SK-N-SH treated with all-trans-retinoic acid at 6 μM for 48 hours (cell line): ENCODE measurements at regions not wholly inside any gene's neighbourhood (a gene's known extent, or its start where the extent isn't known, plus 50 kb on each side); places are given as distances from the start of the nearest gene placed in this dataset.

Experiments used
- ATAC-seq: fragments of 200-7000 bp; cut with Tn5 transposase; 3 replicates; pipeline ENCODE4 v1.9.1; 2020; ENCODE audit warnings: mild to moderate bottlenecking, moderate library complexity
- ARNTL ChIP-seq: fragments of 450-650 bp; formaldehyde crosslinking; IDR thresholded peaks from 2 replicates; pipeline ENCODE4 v1.5.0; 2020; ENCODE audit warnings: low read depth, mild to moderate bottlenecking, moderate library complexity, borderline replicate concordance
- BACH2 ChIP-seq: fragments of 250-450 bp; sonication (Bioruptor Pico); IDR thresholded peaks from 2 replicates; pipeline ENCODE4 v1.9.0; 2021; ENCODE audit warnings: mild to moderate bottlenecking, borderline replicate concordance
- CREB5 ChIP-seq: fragments of 250-450 bp; sonication (Bioruptor Pico); IDR thresholded peaks from 2 replicates; pipeline ENCODE4 v1.5.1; 2020; ENCODE audit warnings: low read depth, mild to moderate bottlenecking, moderate library complexity
- CSDC2 ChIP-seq: fragments of 250-450 bp; sonication (Bioruptor Pico); IDR thresholded peaks from 2 replicates; pipeline ENCODE4 v1.5.0; 2020; ENCODE audit warnings: mild to moderate bottlenecking, moderate library complexity
- CSRNP3 ChIP-seq: fragments of 250-450 bp; sonication (Bioruptor Pico); IDR thresholded peaks from 2 replicates; pipeline ENCODE4 v1.5.1; 2021; ENCODE audit warnings: mild to moderate bottlenecking, moderate library complexity
- ESRRG ChIP-seq: fragments of 250-450 bp; sonication (Bioruptor Pico); IDR thresholded peaks from 2 replicates; pipeline ENCODE4 v1.6.1; 2021; ENCODE audit warnings: mild to moderate bottlenecking
- GLIS3 ChIP-seq: fragments of 250-450 bp; sonication (Bioruptor Pico); IDR thresholded peaks from 2 replicates; pipeline ENCODE4 v1.5.0; 2020; ENCODE audit warnings: mild to moderate bottlenecking, moderate library complexity
- ISL1 ChIP-seq: fragments of 250-450 bp; sonication (Bioruptor Pico); IDR thresholded peaks from 2 replicates; pipeline ENCODE4 v2.1.2; 2022; ENCODE audit warnings: mild to moderate bottlenecking, moderate library complexity
- OSR1 ChIP-seq: fragments of 250-450 bp; sonication (Bioruptor Pico); IDR thresholded peaks from 2 replicates; pipeline ENCODE4 v1.8.0; 2022; ENCODE audit warnings: moderate library complexity, mild to moderate bottlenecking, inconsistent platforms
- PATZ1 ChIP-seq: fragments of 250-450 bp; sonication (Bioruptor Pico); IDR thresholded peaks from 2 replicates; pipeline ENCODE4 v1.8.0; 2020; ENCODE audit warnings: mild to moderate bottlenecking, moderate library complexity, borderline replicate concordance
- POU6F1 ChIP-seq: fragments of 250-450 bp; sonication (Bioruptor Pico); IDR thresholded peaks from 2 replicates; pipeline ENCODE4 v1.8.0; 2021; ENCODE audit warnings: low read depth, mild to moderate bottlenecking, moderate library complexity, borderline replicate concordance
- PPARA ChIP-seq: fragments of 250-450 bp; sonication (Bioruptor Pico); IDR thresholded peaks from 2 replicates; pipeline ENCODE4 v1.5.0; 2020; ENCODE audit warnings: mild to moderate bottlenecking, borderline replicate concordance
- RARB ChIP-seq: fragments of 250-450 bp; sonication (Bioruptor Pico); IDR thresholded peaks from 2 replicates; pipeline ENCODE4 v1.8.0; 2021; ENCODE audit warnings: mild to moderate bottlenecking, moderate library complexity
- SNAI2 ChIP-seq: fragments of 250-450 bp; sonication (Bioruptor Pico); IDR thresholded peaks from 2 replicates; pipeline ENCODE4 v1.5.0; 2020; ENCODE audit warnings: mild to moderate bottlenecking, moderate library complexity
- TCF4 ChIP-seq: fragments of 250-450 bp; sonication (Bioruptor Pico); IDR thresholded peaks from 2 replicates; pipeline ENCODE4 v1.8.0; 2021; ENCODE audit warnings: mild to moderate bottlenecking, moderate library complexity, borderline replicate concordance
- TOX ChIP-seq: fragments of 250-450 bp; sonication (Bioruptor Pico); IDR thresholded peaks from 2 replicates; pipeline ENCODE4 v1.8.0; 2021; ENCODE audit warnings: mild to moderate bottlenecking, moderate library complexity, borderline replicate concordance
- TSHZ2 ChIP-seq: fragments of 250-450 bp; sonication (Bioruptor Pico); IDR thresholded peaks from 2 replicates; pipeline ENCODE4 v1.5.0; 2020; ENCODE audit warnings: mild to moderate bottlenecking, moderate library complexity
- ZC3H10 ChIP-seq: fragments of 250-450 bp; sonication (Bioruptor Pico); IDR thresholded peaks from 2 replicates; pipeline ENCODE4 v1.5.1; 2021; ENCODE audit warnings: mild to moderate bottlenecking, moderate library complexity
- ZFP3 ChIP-seq: fragments of 250-450 bp; sonication (Bioruptor Pico); IDR thresholded peaks from 2 replicates; pipeline ENCODE4 v1.5.0; 2020; ENCODE audit warnings: mild to moderate bottlenecking, moderate library complexity
- ZFP30 ChIP-seq: fragments of 450-650 bp; formaldehyde crosslinking; IDR thresholded peaks from 2 replicates; pipeline ENCODE4 v1.5.0; 2022; ENCODE audit warnings: mild to moderate bottlenecking, moderate library complexity
- ZNF565 ChIP-seq: fragments of 450-650 bp; formaldehyde crosslinking; conservative IDR thresholded peaks from 2 replicates; pipeline ENCODE4 v1.5.0; 2020; ENCODE audit warnings: low read depth, mild to moderate bottlenecking, moderate library complexity
- ZNF70 ChIP-seq: fragments of 450-650 bp; formaldehyde crosslinking; IDR thresholded peaks from 2 replicates; pipeline ENCODE4 v1.5.0; 2020; ENCODE audit warnings: mild to moderate bottlenecking, moderate library complexity
- ZNF8 ChIP-seq: fragments of 450-650 bp; formaldehyde crosslinking; IDR thresholded peaks from 2 replicates; pipeline ENCODE4 v1.5.0; 2020; ENCODE audit warnings: mild to moderate bottlenecking, moderate library complexity

GRCh38 chr1:209223791-209224190 lies 359.7 kb upstream of the CAMK1G start:
- no peak for ATAC-seq
- TF ChIP-seq CSDC2 (CRISPR knock-in tag) (no peak), CSRNP3 (CRISPR knock-in tag) (no peak), ESRRG (CRISPR knock-in tag) (no peak), PPARA (CRISPR knock-in tag) (no peak), ZNF8 (CRISPR knock-in tag) (no peak), ISL1 (CRISPR knock-in tag) (no peak), ZNF565 (no peak), BACH2 (no peak), TSHZ2 (no peak), TOX (CRISPR knock-in tag) (no peak), RARB (CRISPR knock-in tag) (no peak), TCF4 (CRISPR knock-in tag) (no peak), SNAI2 (no peak), OSR1 (CRISPR knock-in tag) (no peak), ZNF70 (no peak), ZFP30 (no peak), CREB5 (no peak), PATZ1 (CRISPR knock-in tag) (no peak), ZFP3 (CRISPR knock-in tag) (no peak)

- TF ChIP-seq TCF4 (CRISPR knock-in tag) (no peak), ZC3H10 (no peak), CREB5 (no peak), RARB (CRISPR knock-in tag) (no peak), TSHZ2 (no peak), ZNF70 (no peak), POU6F1 (no peak), TOX (CRISPR knock-in tag) (no peak), CSDC2 (CRISPR knock-in tag) (no peak), ZNF565 (no peak), OSR1 (CRISPR knock-in tag) (no peak), GLIS3 (CRISPR knock-in tag) (no peak), PATZ1 (CRISPR knock-in tag) (no peak), ESRRG (CRISPR knock-in tag) (no peak), ARNTL (CRISPR knock-in tag) (no peak)
- TF ChIP-seq, all 23 proteins: peak for 0
- ATAC-seq: no peak
These were observed 358.6 kb upstream of the CAMK1G start for GRCh38 chr1:209224886-209225285.
